Kasumi-1 (cell line): ENCODE measurements at regions not wholly inside any gene's neighbourhood (a gene's known extent, or its start where the extent isn't known, plus 50 kb on each side); places are given as distances from the start of the nearest gene placed in this dataset.
"Not testable (repeated sequence)": the region's sequence is repeated elsewhere in the genome, so short reads cannot be mapped to it uniquely, and the experiment has no call there.

Experiments used
- DNase-seq, 2 experiments: peaks; one replicate each; lab custom pipeline; 2025; lab: John Stamatoyannopoulos, UW

GRCh38 chr12:74281401-74282180 lies 256.0 kb upstream of the ATXN7L3B start:
- not testable (repeated sequence) for DNase-seq

GRCh38 chr12:74283646-74284045 lies 254.0 kb upstream of the ATXN7L3B start:
- DNase-seq: no peak

GRCh38 chr12:74285773-74286172 lies 251.9 kb upstream of the ATXN7L3B start:
- no peak for DNase-seq

GRCh38 chr12:74286254-74286653 lies 251.4 kb upstream of the ATXN7L3B start:
- no peak for DNase-seq

GRCh38 chr12:74292351-74293194 lies 245.1 kb upstream of the ATXN7L3B start:
- DNase-seq: no peak

- DNase-seq: no peak
These were observed 243.9 kb upstream of the ATXN7L3B start for GRCh38 chr12:74293689-74294131.

GRCh38 chr12:74317078-74317601 lies 220.5 kb upstream of the ATXN7L3B start:
- peak; percentile 31 to 39 for DNase-seq

- DNase-seq: no peak
These were observed 219.9 kb upstream of the ATXN7L3B start for GRCh38 chr12:74317741-74318140.

GRCh38 chr12:74319886-74320285 lies 217.7 kb upstream of the ATXN7L3B start:
- DNase-seq: no peak

GRCh38 chr12:74321381-74321780 lies 216.3 kb upstream of the ATXN7L3B start:
- no peak for DNase-seq

GRCh38 chr12:74322792-74323191 lies 214.8 kb upstream of the ATXN7L3B start:
- no peak for DNase-seq

GRCh38 chr12:74328623-74329022 lies 209.0 kb upstream of the ATXN7L3B start:
- no peak for DNase-seq

GRCh38 chr12:74334780-74335179 lies 202.9 kb upstream of the ATXN7L3B start:
- DNase-seq: no peak

- DNase-seq: no peak
These were observed 199.7 kb upstream of the ATXN7L3B start for GRCh38 chr12:74337951-74338350.

- no peak for DNase-seq
These were observed 198.4 kb upstream of the ATXN7L3B start for GRCh38 chr12:74339211-74339610.

GRCh38 chr12:74349925-74350324 lies 187.7 kb upstream of the ATXN7L3B start:
- DNase-seq: no peak

GRCh38 chr12:74365178-74365964 lies 172.3 kb upstream of the ATXN7L3B start:
- no peak for DNase-seq

- DNase-seq: no peak
These were observed 166.9 kb upstream of the ATXN7L3B start for GRCh38 chr12:74370608-74371216.

GRCh38 chr12:74379114-74379513 lies 158.5 kb upstream of the ATXN7L3B start:
- DNase-seq: no peak

- DNase-seq: no peak
These were observed 155.7 kb upstream of the ATXN7L3B start for GRCh38 chr12:74381958-74382357.

GRCh38 chr12:74382983-74383382 lies 154.7 kb upstream of the ATXN7L3B start:
- DNase-seq: no peak

GRCh38 chr12:74391283-74391682 lies 146.4 kb upstream of the ATXN7L3B start:
- no peak for DNase-seq
